Upper lobe of left lung (tissue), 6 donors: ENCODE measurements at regions not wholly inside any gene's neighbourhood (a gene's known extent, or its start where the extent isn't known, plus 50 kb on each side); places are given as distances from the start of the nearest gene placed in this dataset.

Experiments
- ATAC-seq, 2 donors: fragments of 200-7000 bp; cut with Tn5 transposase; one replicate each; pipeline ENCODE4 v1.9.1; 2022; ENCODE audit warnings: mild to moderate bottlenecking in 2 of 2, moderate library complexity in 2 of 2; ENCODE audit not compliant: low FRiP score in 2 of 2
- DNase-seq, 2 donors: peaks; one replicate each; pipeline ENCODE4 v3.0.0-alpha.2; 2019 to 2020
- H3K27ac ChIP-seq, 4 donors: fragments of 200-600 bp; sonication (generic); one replicate each; pipeline ENCODE4 v1.5.1; 2016 to 2019
- H3K27me3 ChIP-seq, 4 donors: fragments of 200-600 bp; sonication (generic); one replicate each; pipeline ENCODE4 v1.5.1; 2017 to 2019
- H3K36me3 ChIP-seq, 4 donors: fragments of 200-600 bp; sonication (generic); one replicate each; pipeline ENCODE4 v1.5.1; 2016 to 2019
- H3K4me1 ChIP-seq, 4 donors: fragments of 200-600 bp; sonication (generic); one replicate each; pipeline ENCODE4 v1.5.1; 2018 to 2019
- H3K4me3 ChIP-seq, 4 donors: fragments of 200-600 bp; sonication (generic); one replicate each; pipeline ENCODE4 v1.5.1; 2017 to 2019; ENCODE audit warnings: mild to moderate bottlenecking in 2 of 4, moderate library complexity in 1 of 4
- H3K9me3 ChIP-seq, 4 donors: fragments of 200-600 bp; sonication (generic); one replicate each; pipeline ENCODE4 v1.5.1; 2018 to 2019
- EP300 ChIP-seq, 4 donors: sonication (generic); formaldehyde crosslinking; IDR thresholded peaks; one replicate each; pipeline ENCODE4 v1.5.1; 2017; ENCODE audit warnings: antibody characterized with exemption in 4 of 4, control low read depth in 2 of 4
- POLR2A ChIP-seq, 4 donors: fragments of 450-650 bp; IDR thresholded peaks; one replicate each; pipeline ENCODE4 v1.5.1; 2016 to 2017; ENCODE audit warnings: antibody characterized with exemption in 4 of 4, mild to moderate bottlenecking in 2 of 4
- POLR2AphosphoS5 ChIP-seq, 2 donors: sonication (generic); formaldehyde crosslinking; IDR thresholded peaks; one replicate each; pipeline ENCODE4 v1.5.1; 2017; ENCODE audit warnings: antibody characterized with exemption in 2 of 2
- WGBS, 2 donors: methylation state at CpG; one replicate each; pipeline ENCODE4 v1.1.5; 2017 to 2018; 5-methylcytosine and 5-hydroxymethylcytosine counted together
- TF ChIP-seq, protein P1 (sequence below), 6 experiments: fragments of 450-650 bp in 4 of 6; fragments of 200-600 bp in 2 of 6; sonication (generic) in 2 of 6; IDR thresholded peaks; one replicate each; pipeline ENCODE4 v1.5.1; 2016 to 2019; ENCODE audit warnings: antibody characterized with exemption in 6 of 6
- donor health status: DM: no; HTN: no; CAD: no; lungs with moderate emphysema.
- donor health status: DM: no; HTN: yes; CAD: no; lungs with severe emphysema.

DNA sequence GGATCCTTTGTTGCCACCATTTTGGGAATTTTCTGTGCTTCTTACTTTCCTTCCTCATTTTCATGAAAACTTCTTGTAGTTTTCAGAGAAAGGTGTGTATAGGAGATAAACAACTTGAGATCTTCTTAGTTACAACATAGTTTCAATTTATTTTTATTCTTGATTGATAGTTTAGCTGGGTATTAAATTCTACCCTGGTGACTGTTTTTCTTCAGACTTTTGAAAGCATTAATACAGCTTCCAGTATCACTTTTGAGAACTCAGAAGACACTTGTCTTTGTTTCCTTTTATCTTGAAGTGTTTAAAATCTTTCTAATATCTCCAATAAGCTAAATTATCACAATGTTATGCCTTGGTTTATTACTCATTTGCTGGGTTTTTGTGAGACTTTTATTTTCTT is 167.5 kb upstream of the DPP10 start:
- H3K36me3 ChIP-seq = no peaks in the 10 kb centered on the region
- H3K9me3 ChIP-seq = peaks cover 0 to 12% (median 4%) of the 10 kb centered on the region in 4 donors
- no peak overlapping the region for H3K27ac ChIP-seq
- no peaks in the 10 kb centered on the region for H3K27me3 ChIP-seq
- TF ChIP-seq, protein P1, sequence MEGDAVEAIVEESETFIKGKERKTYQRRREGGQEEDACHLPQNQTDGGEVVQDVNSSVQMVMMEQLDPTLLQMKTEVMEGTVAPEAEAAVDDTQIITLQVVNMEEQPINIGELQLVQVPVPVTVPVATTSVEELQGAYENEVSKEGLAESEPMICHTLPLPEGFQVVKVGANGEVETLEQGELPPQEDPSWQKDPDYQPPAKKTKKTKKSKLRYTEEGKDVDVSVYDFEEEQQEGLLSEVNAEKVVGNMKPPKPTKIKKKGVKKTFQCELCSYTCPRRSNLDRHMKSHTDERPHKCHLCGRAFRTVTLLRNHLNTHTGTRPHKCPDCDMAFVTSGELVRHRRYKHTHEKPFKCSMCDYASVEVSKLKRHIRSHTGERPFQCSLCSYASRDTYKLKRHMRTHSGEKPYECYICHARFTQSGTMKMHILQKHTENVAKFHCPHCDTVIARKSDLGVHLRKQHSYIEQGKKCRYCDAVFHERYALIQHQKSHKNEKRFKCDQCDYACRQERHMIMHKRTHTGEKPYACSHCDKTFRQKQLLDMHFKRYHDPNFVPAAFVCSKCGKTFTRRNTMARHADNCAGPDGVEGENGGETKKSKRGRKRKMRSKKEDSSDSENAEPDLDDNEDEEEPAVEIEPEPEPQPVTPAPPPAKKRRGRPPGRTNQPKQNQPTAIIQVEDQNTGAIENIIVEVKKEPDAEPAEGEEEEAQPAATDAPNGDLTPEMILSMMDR (IDR thresholded peaks at IDR 0.05) = no peak
- no peak for TF ChIP-seq POLR2AphosphoS5 (IDR thresholded peaks at IDR 0.05)
- TF ChIP-seq EP300 (IDR thresholded peaks at IDR 0.05) = no peak
- no peak for TF ChIP-seq POLR2A (IDR thresholded peaks at IDR 0.05)
- ATAC-seq (no peak), DNase-seq (no peak)
- no peaks in the 10 kb centered on the region for H3K4me1 ChIP-seq
- H3K4me3 ChIP-seq = no peak overlapping the region

DNA sequence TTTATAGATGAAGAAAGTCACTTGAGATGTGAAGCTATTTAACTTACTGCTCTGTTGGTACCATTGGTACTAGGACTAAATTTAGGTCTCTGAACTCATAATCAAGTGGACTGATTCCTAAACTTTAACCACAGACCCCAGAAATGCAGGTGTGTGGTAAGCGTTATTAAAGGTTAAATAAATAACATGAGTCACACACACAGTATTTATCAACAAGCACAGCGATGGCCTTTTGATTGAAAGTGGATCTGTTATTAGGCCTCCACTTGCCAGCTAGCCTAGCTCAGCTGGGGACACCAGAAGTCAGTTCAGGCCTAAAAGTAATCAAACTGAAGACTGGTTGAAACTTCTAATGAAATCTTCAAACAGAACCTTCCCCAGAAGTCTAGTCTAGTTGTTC is 161.3 kb upstream of the DPP10 start:
- Histone ChIP-seq H3K9me3 (peaks cover 0 to under 1% (median 0%) of the 10 kb centered on the region in 4 donors), H3K27me3 (no peaks in the 10 kb centered on the region), H3K36me3 (no peaks in the 10 kb centered on the region), H3K27ac (no peak overlapping the region), H3K4me1 (no peaks in the 10 kb centered on the region), H3K4me3 (no peak overlapping the region)
- DNase-seq = no peak
- WGBS, 2 donors = 82 to 84% methylated on average over 2 of the region's 2 CpGs
- no peak for TF ChIP-seq EP300 (IDR thresholded peaks at IDR 0.05)
- no peak for TF ChIP-seq POLR2AphosphoS5 (IDR thresholded peaks at IDR 0.05)
- TF ChIP-seq, protein P1 (IDR thresholded peaks at IDR 0.05) = no peak
- no peak for TF ChIP-seq POLR2A (IDR thresholded peaks at IDR 0.05)
- no peak for ATAC-seq

DNA sequence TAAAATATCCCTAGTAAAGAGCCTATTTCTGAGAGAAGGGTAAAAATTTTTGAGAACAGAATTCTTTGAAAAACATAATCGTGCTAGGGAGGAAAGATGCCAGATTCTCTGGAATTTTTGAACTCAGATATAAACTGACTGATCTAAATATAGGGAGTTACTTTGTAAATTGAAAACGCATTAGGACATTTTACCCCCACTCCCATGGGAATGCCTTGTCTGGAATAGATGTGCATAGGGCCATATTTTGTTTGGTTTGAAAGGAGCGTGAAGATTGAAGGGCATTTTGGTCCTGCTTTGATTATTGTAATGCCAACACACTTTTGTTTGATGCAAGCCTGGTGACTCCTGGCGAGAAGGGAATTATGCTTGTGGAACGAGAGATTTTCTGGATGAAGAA is 158.7 kb upstream of the DPP10 start:
- ATAC-seq = no peak
- DNase-seq = no peak
- peaks cover 0 to 4% (median 0%) of the 10 kb centered on the region in 4 donors for H3K9me3 ChIP-seq
- TF ChIP-seq POLR2A (IDR thresholded peaks at IDR 0.05) = no peak
- no peak for TF ChIP-seq POLR2AphosphoS5 (IDR thresholded peaks at IDR 0.05)
- TF ChIP-seq, protein P1 (IDR thresholded peaks at IDR 0.05) = no peak
- no peak for TF ChIP-seq EP300 (IDR thresholded peaks at IDR 0.05)
- no peak overlapping the region for H3K27ac ChIP-seq
- H3K4me3 ChIP-seq = no peak overlapping the region
- no peaks in the 10 kb centered on the region for H3K27me3 ChIP-seq
- 68 to 73% methylated on average over 5 of the region's 5 CpGs for WGBS, 2 donors
- no peaks in the 10 kb centered on the region for H3K36me3 ChIP-seq
- no peaks in the 10 kb centered on the region for H3K4me1 ChIP-seq

DNA sequence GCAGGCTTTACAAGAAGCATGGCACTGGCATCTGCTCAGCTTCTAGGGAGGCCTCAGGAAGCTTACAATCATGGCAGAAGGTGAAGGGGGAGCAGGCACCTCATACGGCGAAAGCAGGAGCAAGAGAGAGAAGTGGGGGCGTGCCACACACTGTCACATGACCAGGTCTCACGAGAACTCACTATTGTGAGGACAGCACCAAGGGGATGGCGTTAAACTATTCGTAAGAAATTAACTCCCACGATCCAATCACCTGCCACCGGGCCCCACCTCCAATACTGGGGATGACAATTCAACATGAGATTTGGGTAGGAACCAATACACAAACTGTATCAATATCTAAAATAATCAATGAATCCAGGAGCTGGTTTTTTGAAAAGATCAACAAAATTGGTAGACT is 156.0 kb upstream of the DPP10 start:
- Histone ChIP-seq H3K4me1 (no peaks in the 10 kb centered on the region), H3K27ac (no peak overlapping the region), H3K4me3 (no peak overlapping the region), H3K36me3 (no peaks in the 10 kb centered on the region), H3K9me3 (peaks cover 0 to 4% (median 0%) of the 10 kb centered on the region in 4 donors), H3K27me3 (no peaks in the 10 kb centered on the region)
- TF ChIP-seq POLR2AphosphoS5 (IDR thresholded peaks at IDR 0.05) (no peak), EP300 (IDR thresholded peaks at IDR 0.05) (no peak), POLR2A (IDR thresholded peaks at IDR 0.05) (no peak)
- TF ChIP-seq, protein P1 (IDR thresholded peaks at IDR 0.05) = no peak
- WGBS, 2 donors = 91 to 92% methylated on average over 8 of the region's 8 CpGs
- no peak for ATAC-seq
- no peak for DNase-seq

DNA sequence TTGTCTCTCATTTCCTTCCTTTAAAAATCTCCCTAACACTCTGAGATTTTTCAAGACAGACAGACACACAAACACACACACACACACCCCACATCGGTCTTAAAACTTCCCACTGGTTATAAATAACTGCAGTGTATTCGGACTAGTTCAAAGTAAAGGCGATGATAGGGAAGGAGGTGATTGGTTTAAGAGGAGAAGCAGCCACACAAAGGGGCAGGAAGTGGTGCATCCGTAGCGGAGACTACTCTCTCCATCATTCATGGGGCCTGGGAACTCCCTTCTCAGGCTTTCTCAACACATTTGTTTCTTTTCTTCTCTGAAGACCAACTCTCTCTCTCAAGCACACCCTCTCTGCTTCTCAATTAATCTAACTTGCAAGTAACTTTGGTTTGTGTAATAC is 149.1 kb upstream of the DPP10 start:
- no peak for TF ChIP-seq POLR2AphosphoS5 (IDR thresholded peaks at IDR 0.05)
- TF ChIP-seq EP300 (IDR thresholded peaks at IDR 0.05) = no peak
- TF ChIP-seq, protein P1 (IDR thresholded peaks at IDR 0.05) = no peak
- TF ChIP-seq POLR2A (IDR thresholded peaks at IDR 0.05) = no peak
- Histone ChIP-seq H3K36me3 (no peaks in the 10 kb centered on the region), H3K27ac (no peak overlapping the region), H3K27me3 (no peaks in the 10 kb centered on the region), H3K9me3 (no peaks in the 10 kb centered on the region), H3K4me1 (no peaks in the 10 kb centered on the region), H3K4me3 (no peak overlapping the region)
- ATAC-seq = no peak
- no peak for DNase-seq
- WGBS, 2 donors = 39 to 41% methylated on average over 5 of the region's 5 CpGs
